Hepatocyte (in vitro differentiated cells): ENCODE measurements at regions not wholly inside any gene's neighbourhood (a gene's known extent, or its start where the extent isn't known, plus 50 kb on each side); places are given as distances from the start of the nearest gene placed in this dataset.
A peak's percentile ranks its signal among the peaks of the same experiment; 100 is the strongest.

Experiments
- DNase-seq: peaks from one replicate; pipeline ENCODE4 v3.0.0-alpha.2; 2016; ENCODE audit warnings: low spot score
- H2AFZ ChIP-seq: fragments of 200-600 bp; sonication (generic); 2 replicates; pipeline ENCODE4 v1.6.0; 2016; ENCODE audit warnings: antibody characterized with exemption, mild to moderate bottlenecking
- H3K27ac ChIP-seq: fragments of 200-600 bp; sonication (generic); 2 replicates; pipeline ENCODE4 v1.5.1; 2016; ENCODE audit warnings: mild to moderate bottlenecking
- H3K27me3 ChIP-seq: fragments of 200-600 bp; sonication (generic); 2 replicates; pipeline ENCODE4 v1.6.1; 2016
- H3K36me3 ChIP-seq: fragments of 200-600 bp; sonication (generic); replicated peaks from 2 replicates; pipeline ENCODE4 v1.5.1; 2016; ENCODE audit warnings: low read depth; ENCODE audit not compliant: insufficient read depth
- H3K4me1 ChIP-seq: fragments of 200-600 bp; sonication (generic); 2 replicates; pipeline ENCODE4 v1.5.1; 2016; ENCODE audit warnings: mild to moderate bottlenecking, moderate library complexity; ENCODE audit not compliant: insufficient read depth
- H3K4me2 ChIP-seq: fragments of 200-600 bp; sonication (generic); 2 replicates; pipeline ENCODE4 v1.6.0; 2016
- H3K4me3 ChIP-seq: fragments of 200-600 bp; sonication (generic); 2 replicates; pipeline ENCODE4 v1.5.1; 2016; ENCODE audit warnings: mild to moderate bottlenecking
- H3K79me2 ChIP-seq: fragments of 200-600 bp; sonication (generic); 2 replicates; pipeline ENCODE4 v1.6.0; 2017; ENCODE audit warnings: mild to moderate bottlenecking
- H3K9me2 ChIP-seq: fragments of 200-600 bp; sonication (generic); replicated peaks from 2 replicates; pipeline ENCODE4 v1.6.0; 2017; ENCODE audit warnings: mild to moderate bottlenecking; ENCODE audit not compliant: insufficient read depth
- H3K9me3 ChIP-seq: fragments of 200-600 bp; sonication (generic); 2 replicates; pipeline ENCODE4 v1.5.1; 2016; ENCODE audit warnings: low read depth, mild to moderate bottlenecking
- H4K20me1 ChIP-seq: fragments of 200-600 bp; sonication (generic); 2 replicates; pipeline ENCODE4 v1.6.0; 2016; ENCODE audit warnings: mild to moderate bottlenecking; ENCODE audit not compliant: insufficient read depth, poor library complexity, severe bottlenecking
- EZH2 ChIP-seq: fragments of 200-600 bp; sonication (generic); IDR thresholded peaks from 2 replicates; pipeline ENCODE4 v1.6.1; 2016; ENCODE audit warnings: antibody characterized with exemption, mild to moderate bottlenecking, borderline replicate concordance
- EZH2phosphoT487 ChIP-seq: fragments of 200-600 bp; sonication (generic); IDR thresholded peaks from one replicate; pipeline ENCODE4 v1.6.1; 2018; ENCODE audit warnings: antibody characterized with exemption, mild to moderate bottlenecking, low read depth, moderate library complexity; ENCODE audit not compliant: unreplicated experiment, severe bottlenecking
- WGBS: methylation state at CpG from one replicate; pipeline ENCODE4 v1.1.6; 2016; ENCODE audit warnings: low lambda C conversion rate; ENCODE audit errors: missing lambda C conversion rate; 5-methylcytosine and 5-hydroxymethylcytosine counted together
- TF ChIP-seq, protein P1 (sequence below): fragments of 200-600 bp; sonication (generic); IDR thresholded peaks from 2 replicates; pipeline ENCODE4 v1.5.1; 2016; ENCODE audit warnings: antibody characterized with exemption, mild to moderate bottlenecking; ENCODE audit not compliant: poor library complexity

DNA sequence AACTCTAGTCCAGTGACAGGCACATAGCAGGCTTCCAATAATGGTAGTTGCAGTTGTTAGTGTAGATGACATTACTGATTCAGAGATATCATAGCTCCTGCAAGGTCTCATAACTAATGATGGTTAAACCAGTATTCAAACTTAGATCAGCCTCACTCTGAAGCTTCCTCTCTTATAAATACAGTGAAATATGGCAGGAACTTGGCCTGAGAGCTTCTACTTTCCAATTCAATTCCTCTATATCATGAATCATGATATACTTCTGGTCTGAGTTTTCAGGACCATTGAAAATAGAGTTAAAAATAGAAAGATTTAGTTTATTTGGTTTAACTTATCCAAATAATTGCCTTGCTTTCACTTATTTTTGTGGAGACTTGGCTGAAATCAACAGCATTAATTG lies 167.5 kb upstream of the NOVA1 start:
- Histone ChIP-seq H4K20me1 (no peaks in the 10 kb centered on the region), H3K27me3 (no peaks in the 10 kb centered on the region), H3K36me3 (no peaks in the 10 kb centered on the region), H3K4me3 (no peak overlapping the region), H3K9me2 (no peaks in the 10 kb centered on the region), H2AFZ (no peak overlapping the region), H3K27ac (peak overlapping the region; percentile 60), H3K79me2 (no peaks in the 10 kb centered on the region), H3K9me3 (no peaks in the 10 kb centered on the region), H3K4me2 (peak overlapping the region; percentile 15), H3K4me1 (no peaks in the 10 kb centered on the region)
- no peak for DNase-seq
- TF ChIP-seq, protein P1, sequence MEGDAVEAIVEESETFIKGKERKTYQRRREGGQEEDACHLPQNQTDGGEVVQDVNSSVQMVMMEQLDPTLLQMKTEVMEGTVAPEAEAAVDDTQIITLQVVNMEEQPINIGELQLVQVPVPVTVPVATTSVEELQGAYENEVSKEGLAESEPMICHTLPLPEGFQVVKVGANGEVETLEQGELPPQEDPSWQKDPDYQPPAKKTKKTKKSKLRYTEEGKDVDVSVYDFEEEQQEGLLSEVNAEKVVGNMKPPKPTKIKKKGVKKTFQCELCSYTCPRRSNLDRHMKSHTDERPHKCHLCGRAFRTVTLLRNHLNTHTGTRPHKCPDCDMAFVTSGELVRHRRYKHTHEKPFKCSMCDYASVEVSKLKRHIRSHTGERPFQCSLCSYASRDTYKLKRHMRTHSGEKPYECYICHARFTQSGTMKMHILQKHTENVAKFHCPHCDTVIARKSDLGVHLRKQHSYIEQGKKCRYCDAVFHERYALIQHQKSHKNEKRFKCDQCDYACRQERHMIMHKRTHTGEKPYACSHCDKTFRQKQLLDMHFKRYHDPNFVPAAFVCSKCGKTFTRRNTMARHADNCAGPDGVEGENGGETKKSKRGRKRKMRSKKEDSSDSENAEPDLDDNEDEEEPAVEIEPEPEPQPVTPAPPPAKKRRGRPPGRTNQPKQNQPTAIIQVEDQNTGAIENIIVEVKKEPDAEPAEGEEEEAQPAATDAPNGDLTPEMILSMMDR, result no peak
- TF ChIP-seq EZH2, result no peak
- TF ChIP-seq EZH2phosphoT487, result no peak

DNA sequence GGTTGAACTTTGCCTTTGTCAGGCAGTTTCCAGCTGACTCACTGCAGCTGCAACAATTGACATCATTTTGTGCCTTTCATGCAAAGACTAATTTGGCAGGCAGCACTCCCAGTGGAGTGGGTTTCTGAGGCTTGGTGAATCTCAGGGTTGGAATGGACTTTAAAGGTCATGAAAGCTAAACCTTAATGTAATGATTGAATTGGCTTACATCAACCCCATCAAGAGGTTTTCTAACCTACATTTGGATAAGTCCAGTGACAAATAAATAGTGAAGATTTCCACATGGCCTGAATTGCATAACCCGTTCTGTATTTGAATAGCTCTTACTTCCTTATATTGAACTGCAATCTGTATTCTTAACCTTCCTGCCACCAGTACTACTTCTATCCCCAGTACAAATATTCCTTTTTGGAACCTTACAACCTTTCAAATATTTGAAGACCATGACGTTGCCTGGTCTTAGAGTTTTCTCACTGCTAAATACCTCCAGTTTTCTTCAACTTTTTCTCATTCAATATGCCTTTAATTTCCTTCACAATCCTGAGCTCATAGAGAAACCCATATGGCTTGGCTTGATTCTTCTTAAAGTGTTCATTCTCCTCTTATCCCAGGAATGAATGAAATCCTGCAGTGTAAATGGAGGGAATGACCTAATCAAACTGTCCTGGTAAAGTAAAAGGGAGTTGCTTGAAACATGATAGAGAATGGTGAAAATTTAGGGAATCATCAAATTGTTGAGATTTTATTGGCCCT lies 168.1 kb upstream of the NOVA1 start:
- no peaks in the 10 kb centered on the region for H3K36me3 ChIP-seq
- H3K4me3 ChIP-seq, result no peak overlapping the region
- 59% methylated on average over 2 of the region's 2 CpGs for WGBS
- DNase-seq, result peak; percentile 12
- H3K27ac ChIP-seq, result peak overlapping the region; percentile 18
- H3K4me2 ChIP-seq, result no peak overlapping the region
- TF ChIP-seq, protein P1, result no peak
- TF ChIP-seq EZH2phosphoT487 (no peak), EZH2 (no peak)
- H3K9me3 ChIP-seq, result no peaks in the 10 kb centered on the region
- H3K9me2 ChIP-seq, result no peaks in the 10 kb centered on the region
- H3K4me1 ChIP-seq, result no peaks in the 10 kb centered on the region
- no peak overlapping the region for H2AFZ ChIP-seq
- H4K20me1 ChIP-seq, result no peaks in the 10 kb centered on the region
- no peaks in the 10 kb centered on the region for H3K79me2 ChIP-seq
- H3K27me3 ChIP-seq, result no peaks in the 10 kb centered on the region

DNA sequence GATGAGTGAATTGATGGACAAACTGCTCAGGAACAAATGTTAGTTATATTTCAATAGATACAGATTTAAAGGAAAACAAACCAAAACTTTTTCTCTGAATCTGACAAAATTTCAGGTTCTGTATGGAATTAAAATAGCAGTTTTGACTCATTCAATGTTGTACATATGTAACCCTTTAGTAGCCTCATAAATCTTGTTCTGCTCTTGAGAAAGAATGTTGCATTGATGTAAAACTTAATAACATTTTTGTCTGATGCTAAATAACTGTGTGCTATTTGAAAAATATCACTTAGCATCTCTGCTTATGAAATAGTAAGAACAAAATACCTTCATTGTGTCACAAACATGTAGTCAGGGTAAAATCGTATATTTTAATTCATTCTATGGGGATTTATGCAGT lies 168.9 kb upstream of the NOVA1 start:
- Histone ChIP-seq H3K4me2 (no peak overlapping the region), H2AFZ (no peak overlapping the region), H3K79me2 (no peaks in the 10 kb centered on the region), H3K9me2 (no peaks in the 10 kb centered on the region), H3K4me1 (no peaks in the 10 kb centered on the region), H3K27me3 (no peaks in the 10 kb centered on the region), H3K4me3 (no peak overlapping the region), H3K9me3 (no peaks in the 10 kb centered on the region), H4K20me1 (no peaks in the 10 kb centered on the region), H3K27ac (no peak overlapping the region), H3K36me3 (no peaks in the 10 kb centered on the region)
- no peak for DNase-seq
- TF ChIP-seq EZH2 (no peak), EZH2phosphoT487 (no peak)
- TF ChIP-seq, protein P1, result no peak
- 88% methylated on average over 1 of the region's 1 CpG for WGBS
